HG03103 (cell line): ENCODE measurements at regions not wholly inside any gene's neighbourhood (a gene's known extent, or its start where the extent isn't known, plus 50 kb on each side); places are given as distances from the start of the nearest gene placed in this dataset.

Source experiments
- ATAC-seq: cut with Tn5 transposase; IDR thresholded peaks from one replicate; pipeline ENCODE4 v1.9.1; 2021; ENCODE audit warnings: low read depth; ENCODE audit not compliant: unreplicated experiment

- no peak for ATAC-seq
Measured at GRCh38 chr10:35751347-35751746, 109.3 kb upstream of the FZD8 start.

GRCh38 chr10:35749230-35749629 is 107.1 kb upstream of the FZD8 start:
- ATAC-seq: no peak

GRCh38 chr10:35745617-35746403 is 103.7 kb upstream of the FZD8 start:
- ATAC-seq: no peak

GRCh38 chr10:35743851-35744250 is 101.8 kb upstream of the FZD8 start:
- ATAC-seq: no peak

GRCh38 chr10:35743351-35743750 is 101.3 kb upstream of the FZD8 start:
- ATAC-seq: no peak

- ATAC-seq: no peak
Measured at GRCh38 chr10:35739998-35740397, 97.9 kb upstream of the FZD8 start.

GRCh38 chr10:35735412-35735811 is 93.3 kb upstream of the FZD8 start:
- ATAC-seq: no peak

- no peak for ATAC-seq
Measured at GRCh38 chr10:35731828-35732227, 89.7 kb upstream of the FZD8 start.

GRCh38 chr10:35728341-35728740 is 86.2 kb upstream of the FZD8 start:
- ATAC-seq: no peak

- ATAC-seq: no peak
Measured at GRCh38 chr10:35726846-35727245, 84.8 kb upstream of the FZD8 start.

- no peak for ATAC-seq
Measured at GRCh38 chr10:35723992-35724391, 81.9 kb upstream of the FZD8 start.

- ATAC-seq: no peak
Measured at GRCh38 chr10:35723059-35723458, 81.0 kb upstream of the FZD8 start.

- ATAC-seq: no peak
Measured at GRCh38 chr10:35722636-35723035, 80.5 kb upstream of the FZD8 start.

GRCh38 chr10:35722226-35722625 is 80.1 kb upstream of the FZD8 start:
- ATAC-seq: no peak

GRCh38 chr10:35720366-35720765 is 78.3 kb upstream of the FZD8 start:
- no peak for ATAC-seq

GRCh38 chr10:35716776-35717175 is 74.7 kb upstream of the FZD8 start:
- no peak for ATAC-seq

- no peak for ATAC-seq
Measured at GRCh38 chr10:35712486-35712885, 70.4 kb upstream of the FZD8 start.

- no peak for ATAC-seq
Measured at GRCh38 chr10:35711615-35712411, 69.7 kb upstream of the FZD8 start.

GRCh38 chr10:35707642-35708425 is 65.7 kb upstream of the FZD8 start:
- ATAC-seq: no peak

GRCh38 chr10:35706959-35707358 is 64.9 kb upstream of the FZD8 start:
- ATAC-seq: no peak

GRCh38 chr10:35705671-35706070 is 63.6 kb upstream of the FZD8 start:
- ATAC-seq: no peak
